Mucosa of stomach (tissue), 1 donor: ENCODE measurements at regions not wholly inside any gene's neighbourhood (a gene's known extent, or its start where the extent isn't known, plus 50 kb on each side); places are given as distances from the start of the nearest gene placed in this dataset.

ENCODE experiments used
- H3K27me3 ChIP-seq: one replicate; pipeline ENCODE4 v1.7.0; 2013; ENCODE audit warnings: mild to moderate bottlenecking, low read length; ENCODE audit not compliant: control insufficient read depth, insufficient read depth
- H3K36me3 ChIP-seq: one replicate; pipeline ENCODE4 v1.7.0; 2013; ENCODE audit warnings: low read length; ENCODE audit not compliant: control insufficient read depth, insufficient read depth
- H3K4me1 ChIP-seq: one replicate; pipeline ENCODE4 v1.7.0; 2013; ENCODE audit warnings: mild to moderate bottlenecking, low read length; ENCODE audit not compliant: control insufficient read depth, insufficient read depth
- H3K4me3 ChIP-seq: one replicate; pipeline ENCODE4 v1.7.0; 2013; ENCODE audit warnings: low read length
- H3K9ac ChIP-seq: one replicate; pipeline ENCODE4 v1.7.0; 2013; ENCODE audit warnings: mild to moderate bottlenecking, low read length, moderate library complexity
- H3K9me3 ChIP-seq: one replicate; pipeline ENCODE4 v1.7.0; 2013; ENCODE audit warnings: mild to moderate bottlenecking, low read length, moderate library complexity; ENCODE audit not compliant: control insufficient read depth
- donor health status: Pancreatic carcinoma.

- Histone ChIP-seq H3K27me3 (peaks cover 4% of the 10 kb centered on the region), H3K9me3 (no peaks in the 10 kb centered on the region), H3K9ac (no peak overlapping the region)
These were observed 122.4 kb upstream of the MSX2 start for GRCh38 chr5:174601946-174602345.

DNA sequence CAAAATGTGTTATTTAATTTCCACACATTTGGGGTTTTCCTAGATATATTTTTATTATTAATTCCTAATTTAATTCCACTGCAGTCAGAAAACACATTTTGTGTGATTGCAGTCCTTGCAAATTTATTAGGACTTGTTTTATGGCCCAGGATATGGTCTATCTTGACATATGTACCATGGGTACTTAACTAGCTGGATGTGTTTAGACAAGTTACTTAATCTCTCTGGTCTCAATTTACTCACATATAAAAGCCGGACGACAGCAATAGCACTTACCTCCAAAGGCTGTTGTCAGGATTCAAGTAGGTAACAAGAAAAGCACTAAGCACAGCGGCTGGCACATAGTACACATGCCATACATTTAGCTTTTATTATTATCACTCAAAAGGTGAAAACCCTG is 118.2 kb upstream of the MSX2 start:
- Histone ChIP-seq H3K4me1 (peaks cover 30% of the 10 kb centered on the region), H3K27me3 (no peaks in the 10 kb centered on the region), H3K4me3 (no peak overlapping the region), H3K36me3 (no peaks in the 10 kb centered on the region), H3K9me3 (no peaks in the 10 kb centered on the region), H3K9ac (no peak overlapping the region)

More at GRCh38 chr5:174601946-174602345, 122.4 kb upstream of the MSX2 start:
- Histone ChIP-seq H3K4me1 (peaks cover 23% of the 10 kb centered on the region), H3K36me3 (no peaks in the 10 kb centered on the region), H3K4me3 (no peak overlapping the region)

DNA sequence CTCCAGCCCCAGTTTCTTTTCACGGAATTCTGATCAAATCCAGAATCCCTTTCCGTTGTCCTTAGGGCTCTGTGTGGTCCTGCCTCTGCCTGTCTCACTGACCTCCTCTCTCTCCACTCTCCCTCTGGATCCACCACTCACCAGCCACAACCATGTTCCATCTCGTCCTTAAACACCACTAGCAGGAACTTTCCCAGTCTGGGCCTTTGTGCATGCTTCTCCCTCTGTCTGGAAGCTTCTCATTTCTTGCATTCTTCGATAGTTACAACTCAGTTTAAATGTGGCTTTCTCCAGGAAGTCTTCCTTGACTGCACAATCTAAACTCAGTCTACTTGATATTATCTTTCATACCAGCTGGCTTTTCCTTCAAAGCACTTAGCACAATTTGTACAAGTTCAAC is 117.7 kb upstream of the MSX2 start:
- Histone ChIP-seq H3K9ac (peak overlapping the region; percentile 28), H3K36me3 (no peaks in the 10 kb centered on the region), H3K4me1 (peaks cover 28% of the 10 kb centered on the region), H3K27me3 (no peaks in the 10 kb centered on the region), H3K9me3 (no peaks in the 10 kb centered on the region), H3K4me3 (no peak overlapping the region)

GRCh38 chr5:174607205-174607604 is 117.2 kb upstream of the MSX2 start:
- no peaks in the 10 kb centered on the region for H3K27me3 ChIP-seq
- no peak overlapping the region for H3K4me3 ChIP-seq
- H3K36me3 ChIP-seq: no peaks in the 10 kb centered on the region
- H3K9ac ChIP-seq: no peak overlapping the region
- peaks cover 28% of the 10 kb centered on the region for H3K4me1 ChIP-seq
- no peaks in the 10 kb centered on the region for H3K9me3 ChIP-seq

DNA sequence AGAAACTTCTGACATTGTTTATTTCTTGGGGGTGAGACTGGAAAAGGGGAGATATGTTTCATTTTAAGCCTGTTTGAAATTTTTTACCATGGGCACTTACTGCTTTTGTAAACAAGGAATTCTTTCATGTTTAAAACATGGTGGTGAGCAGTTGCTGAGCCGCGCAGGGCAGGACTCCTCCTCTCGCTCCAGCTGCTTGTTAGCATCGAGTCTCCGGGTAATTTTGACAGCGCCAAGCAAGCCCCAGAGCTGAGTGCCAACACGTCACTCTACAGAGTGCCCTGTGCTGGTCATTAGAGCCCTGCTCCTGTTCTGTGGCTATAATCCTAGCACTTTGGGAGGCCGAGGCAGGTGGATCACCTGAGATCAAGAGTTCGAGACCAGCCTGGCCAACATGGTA is 116.5 kb upstream of the MSX2 start:
- H3K9me3 ChIP-seq: no peaks in the 10 kb centered on the region
- peaks cover 27% of the 10 kb centered on the region for H3K4me1 ChIP-seq
- no peak overlapping the region for H3K9ac ChIP-seq
- H3K27me3 ChIP-seq: no peaks in the 10 kb centered on the region
- H3K36me3 ChIP-seq: no peaks in the 10 kb centered on the region
- H3K4me3 ChIP-seq: no peak overlapping the region

DNA sequence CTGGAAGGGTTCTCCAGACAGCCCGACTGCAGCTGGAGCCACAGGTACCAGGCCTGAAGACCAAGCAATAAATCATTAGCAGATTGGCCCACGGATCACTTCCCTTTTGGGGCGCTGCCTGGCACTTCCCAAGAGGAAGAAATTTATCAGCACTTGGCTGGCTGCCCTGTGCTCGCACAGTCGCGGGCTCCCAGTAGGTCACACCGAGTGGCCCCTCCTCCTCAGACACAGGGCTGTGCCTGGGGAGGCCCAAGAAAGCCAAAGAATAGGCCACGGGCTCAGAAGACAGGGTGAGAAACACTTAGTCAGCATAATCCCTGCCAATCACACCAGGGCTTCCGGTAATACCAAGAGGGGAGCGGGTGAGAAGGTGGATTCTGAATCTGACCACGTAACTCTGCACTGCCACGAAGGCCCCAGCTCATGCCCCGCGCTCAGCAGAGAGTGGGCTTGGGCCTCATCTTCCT is 115.7 kb upstream of the MSX2 start:
- Histone ChIP-seq H3K4me3 (peak overlapping the region; percentile 3), H3K9ac (no peak overlapping the region), H3K36me3 (no peaks in the 10 kb centered on the region), H3K27me3 (no peaks in the 10 kb centered on the region), H3K4me1 (peaks cover 27% of the 10 kb centered on the region), H3K9me3 (no peaks in the 10 kb centered on the region)

DNA sequence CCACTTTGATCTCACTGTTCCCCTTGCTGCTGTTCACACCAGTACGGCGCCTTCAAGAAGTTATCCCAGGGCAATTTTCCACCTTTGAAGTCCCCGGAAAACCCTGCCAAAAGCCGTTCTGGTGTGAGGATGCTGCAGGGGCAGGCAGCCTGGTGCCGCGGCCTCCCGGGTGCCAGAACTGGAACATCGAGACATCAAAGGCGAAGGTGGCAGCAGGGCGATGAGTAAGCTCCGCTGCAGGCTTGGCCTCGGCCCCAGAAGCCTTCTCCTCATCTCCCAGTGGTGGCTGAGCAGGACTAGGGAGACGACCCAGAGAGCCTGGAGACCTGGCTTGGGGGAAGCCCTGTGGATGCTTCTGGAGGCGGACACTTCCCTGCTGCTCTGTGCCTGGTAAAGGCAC is 115.3 kb upstream of the MSX2 start:
- Histone ChIP-seq H3K9ac (peak overlapping the region; percentile 25), H3K27me3 (no peaks in the 10 kb centered on the region), H3K4me1 (peaks cover 27% of the 10 kb centered on the region), H3K4me3 (peak overlapping the region; percentile 3), H3K9me3 (no peaks in the 10 kb centered on the region), H3K36me3 (no peaks in the 10 kb centered on the region)

GRCh38 chr5:174610968-174611367 is 113.4 kb upstream of the MSX2 start:
- H3K36me3 ChIP-seq: no peaks in the 10 kb centered on the region
- H3K4me1 ChIP-seq: peaks cover 27% of the 10 kb centered on the region
- H3K9me3 ChIP-seq: no peaks in the 10 kb centered on the region
- H3K9ac ChIP-seq: no peak overlapping the region
- H3K27me3 ChIP-seq: no peaks in the 10 kb centered on the region
- H3K4me3 ChIP-seq: no peak overlapping the region

DNA sequence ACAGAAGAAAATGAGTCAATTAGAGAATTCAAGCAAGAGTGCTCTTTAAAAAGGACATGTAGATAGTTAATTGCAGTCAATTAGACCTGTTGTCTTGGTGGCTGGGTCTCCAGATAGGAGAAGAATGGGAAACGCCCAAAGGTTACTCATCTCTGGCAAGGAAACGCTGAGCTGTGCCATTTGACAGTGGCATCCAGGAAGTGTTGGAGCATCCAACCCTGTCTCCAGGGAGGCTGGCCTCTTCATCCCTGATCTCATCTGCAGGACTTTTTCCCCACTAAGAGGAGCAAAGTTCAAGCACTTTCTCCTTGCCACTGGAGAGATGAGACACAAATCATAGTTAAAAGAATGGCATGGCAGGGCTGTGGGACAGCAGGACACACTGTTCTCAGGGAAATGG is 111.7 kb upstream of the MSX2 start:
- Histone ChIP-seq H3K9ac (no peak overlapping the region), H3K9me3 (no peaks in the 10 kb centered on the region), H3K27me3 (no peaks in the 10 kb centered on the region), H3K36me3 (no peaks in the 10 kb centered on the region), H3K4me3 (no peak overlapping the region), H3K4me1 (peaks cover 31% of the 10 kb centered on the region)

DNA sequence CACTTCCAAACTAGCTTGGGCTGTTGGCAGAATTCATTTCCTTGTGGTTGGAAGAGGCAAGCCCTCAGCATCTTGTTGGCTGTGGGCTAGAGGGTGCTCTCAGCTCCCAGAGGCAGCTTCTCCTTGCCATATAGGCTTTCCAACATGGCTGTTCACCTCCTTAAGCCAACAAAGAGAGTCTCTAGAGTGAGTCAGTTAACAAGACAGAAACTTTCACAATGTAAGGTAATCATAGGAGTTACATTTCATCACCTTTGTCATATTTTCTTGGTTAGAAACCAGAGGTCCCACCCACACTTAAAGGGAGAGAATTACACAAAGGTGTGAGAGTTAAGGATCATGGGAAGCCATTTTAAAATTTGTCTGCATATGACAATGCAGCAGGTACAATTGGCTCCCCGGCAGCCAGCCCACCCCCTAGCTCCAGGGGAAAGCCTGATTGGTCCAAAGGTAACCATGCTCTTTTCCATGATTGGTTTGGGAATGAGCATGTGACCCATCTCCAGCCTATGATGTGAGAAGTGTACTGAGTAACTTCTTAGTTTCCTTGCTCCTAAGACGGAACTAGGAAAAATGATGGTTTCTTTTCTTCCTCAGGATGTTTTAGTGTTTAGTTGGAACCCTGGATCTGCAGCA is 109.8 kb upstream of the MSX2 start:
- Histone ChIP-seq H3K9ac (no peak overlapping the region), H3K4me1 (peaks cover 18% of the 10 kb centered on the region), H3K9me3 (no peaks in the 10 kb centered on the region), H3K4me3 (no peak overlapping the region), H3K27me3 (no peaks in the 10 kb centered on the region), H3K36me3 (no peaks in the 10 kb centered on the region)

GRCh38 chr5:174616036-174616435 is 108.3 kb upstream of the MSX2 start:
- Histone ChIP-seq H3K9ac (no peak overlapping the region), H3K36me3 (no peaks in the 10 kb centered on the region), H3K27me3 (peaks cover 4% of the 10 kb centered on the region)

GRCh38 chr5:174617285-174617684 is 107.1 kb upstream of the MSX2 start:
- H3K4me3 ChIP-seq: no peak overlapping the region
- peaks cover 4% of the 10 kb centered on the region for H3K27me3 ChIP-seq
- H3K4me1 ChIP-seq: peaks cover 18% of the 10 kb centered on the region
- H3K36me3 ChIP-seq: no peaks in the 10 kb centered on the region
- no peak overlapping the region for H3K9ac ChIP-seq
- H3K9me3 ChIP-seq: no peaks in the 10 kb centered on the region

More at GRCh38 chr5:174616036-174616435, 108.3 kb upstream of the MSX2 start:
- H3K4me1 ChIP-seq: peaks cover 18% of the 10 kb centered on the region
- H3K4me3 ChIP-seq: no peak overlapping the region
- no peaks in the 10 kb centered on the region for H3K9me3 ChIP-seq

DNA sequence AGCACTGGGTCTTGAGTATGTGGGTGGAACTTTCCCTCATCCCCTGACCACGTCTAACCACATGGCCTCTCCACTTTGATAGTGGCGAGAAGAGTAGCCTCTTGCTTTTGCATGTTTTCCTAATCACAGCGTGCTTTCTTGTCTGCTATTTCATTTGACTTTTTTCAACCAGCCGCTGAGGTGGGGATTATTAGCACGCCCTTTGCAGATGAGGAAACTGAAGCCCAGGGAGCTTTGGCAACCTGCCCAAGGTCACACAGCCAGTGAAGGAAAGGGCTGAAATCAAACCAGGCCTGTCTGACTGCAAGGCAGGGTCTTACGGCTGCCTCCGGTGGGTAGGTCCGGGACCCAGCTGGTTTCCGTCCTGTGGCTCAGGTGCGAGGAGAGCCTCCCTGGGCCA is 106.5 kb upstream of the MSX2 start:
- Histone ChIP-seq H3K36me3 (no peaks in the 10 kb centered on the region), H3K27me3 (peaks cover 4% of the 10 kb centered on the region)

More for the DNA sequence above, 106.5 kb upstream of the MSX2 start:
- Histone ChIP-seq H3K9ac (no peak overlapping the region), H3K4me1 (peaks cover 14% of the 10 kb centered on the region), H3K4me3 (no peak overlapping the region), H3K9me3 (no peaks in the 10 kb centered on the region)
